NB4 (cell line): ENCODE measurements at regions not wholly inside any gene's neighbourhood (a gene's known extent, or its start where the extent isn't known, plus 50 kb on each side); places are given as distances from the start of the nearest gene placed in this dataset.
"Not testable (repeated sequence)": the region's sequence is repeated elsewhere in the genome, so short reads cannot be mapped to it uniquely, and the experiment has no call there.

ENCODE experiments used
- POLR2A ChIP-seq: IDR thresholded peaks from 2 replicates; pipeline ENCODE4 v1.6.1; 2011; ENCODE audit warnings: mild to moderate bottlenecking; ENCODE audit not compliant: insufficient read length; ENCODE audit errors: extremely low read depth
- TF ChIP-seq, protein P1 (sequence below): IDR thresholded peaks from one replicate; pipeline ENCODE4 v1.5.1; 2012; ENCODE audit warnings: low read depth, low read length

DNA sequence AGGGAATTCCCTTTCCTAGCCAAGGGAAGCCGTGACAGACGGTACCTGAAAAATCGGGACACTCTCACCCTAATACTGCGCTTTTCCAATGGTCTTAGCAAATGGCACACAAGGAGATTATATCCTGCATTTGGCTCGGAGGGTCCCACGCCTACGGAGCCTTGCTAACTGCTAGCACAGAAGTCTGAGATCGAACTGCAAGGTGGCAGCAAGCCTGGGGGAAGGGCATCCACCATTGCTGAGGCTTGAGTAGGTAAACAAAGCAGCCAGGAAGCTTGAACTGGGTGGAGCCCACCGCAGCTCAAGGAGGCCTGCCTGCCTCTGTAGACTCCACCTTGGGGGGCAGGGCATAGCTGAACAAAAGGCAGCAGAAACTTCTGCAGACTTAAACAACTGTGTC is 560.6 kb downstream of the SOX5 start:
- not testable (repeated sequence) for TF ChIP-seq POLR2A
- TF ChIP-seq, protein P1, sequence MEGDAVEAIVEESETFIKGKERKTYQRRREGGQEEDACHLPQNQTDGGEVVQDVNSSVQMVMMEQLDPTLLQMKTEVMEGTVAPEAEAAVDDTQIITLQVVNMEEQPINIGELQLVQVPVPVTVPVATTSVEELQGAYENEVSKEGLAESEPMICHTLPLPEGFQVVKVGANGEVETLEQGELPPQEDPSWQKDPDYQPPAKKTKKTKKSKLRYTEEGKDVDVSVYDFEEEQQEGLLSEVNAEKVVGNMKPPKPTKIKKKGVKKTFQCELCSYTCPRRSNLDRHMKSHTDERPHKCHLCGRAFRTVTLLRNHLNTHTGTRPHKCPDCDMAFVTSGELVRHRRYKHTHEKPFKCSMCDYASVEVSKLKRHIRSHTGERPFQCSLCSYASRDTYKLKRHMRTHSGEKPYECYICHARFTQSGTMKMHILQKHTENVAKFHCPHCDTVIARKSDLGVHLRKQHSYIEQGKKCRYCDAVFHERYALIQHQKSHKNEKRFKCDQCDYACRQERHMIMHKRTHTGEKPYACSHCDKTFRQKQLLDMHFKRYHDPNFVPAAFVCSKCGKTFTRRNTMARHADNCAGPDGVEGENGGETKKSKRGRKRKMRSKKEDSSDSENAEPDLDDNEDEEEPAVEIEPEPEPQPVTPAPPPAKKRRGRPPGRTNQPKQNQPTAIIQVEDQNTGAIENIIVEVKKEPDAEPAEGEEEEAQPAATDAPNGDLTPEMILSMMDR, result not testable (repeated sequence)
